NCI-H2227 treated with DMSO at 0.1 percent for 48 hours (cell line): ENCODE measurements at regions not wholly inside any gene's neighbourhood (a gene's known extent, or its start where the extent isn't known, plus 50 kb on each side); places are given as distances from the start of the nearest gene placed in this dataset.
"Not testable (repeated sequence)": the region's sequence is repeated elsewhere in the genome, so short reads cannot be mapped to it uniquely, and the experiment has no call there.

Experiments
- DNase-seq: peaks from one replicate; lab custom pipeline; 2025; lab: John Stamatoyannopoulos, UW

DNA sequence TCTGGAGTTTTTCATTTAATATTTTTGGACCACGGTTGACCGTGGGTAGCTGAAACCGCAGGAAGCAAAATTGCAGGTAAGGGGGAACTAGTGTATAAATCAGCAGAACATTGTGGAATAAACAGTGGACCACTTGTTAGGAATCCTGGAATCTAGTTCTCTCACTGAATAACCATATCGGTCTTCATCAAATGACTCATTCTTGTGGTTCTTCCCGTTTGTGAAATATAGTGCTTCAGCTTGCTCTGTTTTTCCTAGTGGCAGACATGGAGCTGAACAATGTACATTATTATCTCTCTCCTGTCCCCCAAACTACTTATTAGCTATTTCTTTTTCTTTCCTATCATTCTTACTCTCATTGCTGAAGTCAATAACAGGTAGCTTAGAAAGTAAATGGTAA is 61.9 kb downstream of the HSPA13 start:
- DNase-seq, result no peak

DNA sequence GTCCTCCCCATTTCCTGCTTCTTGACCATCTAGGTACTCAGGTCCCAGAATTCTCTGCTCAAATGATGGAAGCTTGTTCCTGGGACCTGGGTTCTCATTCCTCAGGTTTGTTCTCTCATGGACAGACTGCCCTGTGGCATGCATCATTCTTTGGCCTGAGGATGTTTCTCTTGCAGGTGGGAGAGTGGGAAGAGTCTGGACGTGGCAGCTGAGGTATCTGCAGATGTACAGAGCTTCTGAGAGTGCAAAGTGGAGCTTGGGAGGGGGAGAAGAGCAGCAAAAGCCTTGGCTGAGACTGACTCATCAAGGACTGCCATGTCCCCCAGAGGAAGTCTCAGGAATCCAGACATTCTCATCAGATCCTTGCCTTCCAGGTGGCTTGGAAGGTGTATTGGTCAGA is 63.1 kb downstream of the HSPA13 start:
- no peak for DNase-seq

DNA sequence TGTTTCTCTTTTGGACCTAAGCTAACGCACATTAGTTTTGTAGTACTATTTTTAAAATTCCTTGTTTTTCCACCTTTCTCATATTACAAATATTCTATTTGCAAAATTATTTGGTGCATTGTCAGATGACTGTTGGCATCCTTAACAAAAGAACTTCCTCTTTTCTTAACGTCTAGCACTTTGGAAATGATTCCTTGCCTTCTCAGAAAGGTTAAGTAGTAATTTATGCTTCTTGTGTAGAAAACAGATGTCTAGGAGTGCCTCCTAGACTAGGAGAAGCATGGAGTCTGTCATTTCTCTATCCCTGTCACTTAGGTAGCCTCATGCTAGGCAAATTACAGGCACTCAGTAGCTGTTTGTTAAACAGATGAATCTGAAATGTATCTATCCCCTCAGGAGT is 64.4 kb downstream of the HSPA13 start:
- no peak for DNase-seq

DNA sequence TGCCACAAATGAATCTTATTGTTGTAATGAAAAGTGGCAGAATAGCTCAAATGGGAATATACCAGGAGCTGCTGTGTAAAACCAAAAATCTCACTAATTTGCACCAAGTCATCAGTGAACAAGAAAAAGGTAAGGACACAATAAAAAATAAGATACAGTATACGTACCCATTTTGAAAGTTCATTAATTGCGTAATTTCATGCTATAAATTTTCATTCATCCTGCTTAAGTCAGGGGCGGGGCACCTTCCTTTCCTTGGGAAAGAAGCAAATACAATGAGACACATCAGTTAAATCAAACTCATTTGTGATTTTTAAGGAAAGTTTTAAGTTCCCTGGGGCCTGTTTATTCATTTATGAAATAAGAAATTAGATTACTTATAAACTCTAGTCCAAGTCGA is 65.4 kb downstream of the HSPA13 start:
- no peak for DNase-seq

DNA sequence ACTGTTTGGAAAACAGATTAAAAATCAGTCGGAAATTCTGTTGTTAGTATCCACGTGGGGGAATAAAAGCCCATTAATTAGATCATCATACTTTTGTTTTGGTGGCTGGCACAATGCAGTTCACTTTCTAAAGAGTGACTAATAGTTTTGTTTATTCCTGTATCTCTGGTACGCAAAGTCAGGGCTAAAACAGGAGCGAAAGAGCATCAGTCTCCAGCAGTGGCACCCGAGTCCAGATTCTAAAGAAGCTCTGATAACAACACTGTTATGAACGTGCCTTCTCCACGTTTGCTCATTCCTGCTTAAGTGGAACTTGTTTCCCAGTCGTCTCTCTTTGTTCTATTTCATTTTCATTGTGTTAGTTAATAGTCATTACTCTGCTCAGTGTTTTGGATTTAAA is 69.6 kb downstream of the HSPA13 start:
- no peak for DNase-seq

DNA sequence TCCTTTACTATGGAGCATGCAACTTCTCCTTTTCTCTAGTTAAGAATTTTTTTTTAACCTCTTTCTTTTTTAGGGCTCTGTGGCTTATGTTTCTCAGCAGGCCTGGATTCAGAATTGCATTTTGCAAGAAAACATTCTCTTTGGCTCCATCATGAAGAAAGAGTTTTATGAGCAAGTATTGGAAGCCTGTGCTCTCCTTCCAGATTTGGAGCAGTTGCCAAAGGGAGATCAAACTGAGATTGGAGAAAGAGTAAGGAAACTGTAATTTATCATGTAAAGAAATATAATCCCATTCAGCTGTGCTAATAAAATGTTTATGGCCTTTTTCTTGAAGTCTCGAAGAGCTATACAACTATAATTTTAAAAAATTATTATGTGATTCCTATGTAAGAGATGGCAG is 70.1 kb downstream of the HSPA13 start:
- DNase-seq, result no peak

DNA sequence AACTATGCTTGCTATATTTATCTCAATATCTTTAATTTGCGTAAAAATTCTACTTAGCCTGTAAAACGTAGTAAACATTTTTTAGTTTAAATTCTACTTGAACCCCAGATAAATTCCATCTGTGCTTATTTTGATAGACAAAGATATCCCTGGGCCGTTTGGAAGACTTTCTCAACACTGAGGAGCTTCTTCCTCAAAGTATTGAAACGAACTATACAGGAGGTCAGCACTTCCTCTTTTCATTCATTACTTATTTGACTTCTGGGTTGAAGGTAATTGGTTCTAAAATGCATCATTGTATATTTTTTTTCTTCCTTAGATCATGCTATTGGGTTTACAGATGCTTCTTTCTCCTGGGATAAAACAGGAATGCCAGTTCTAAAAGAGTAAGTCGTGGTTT is 74.7 kb downstream of the HSPA13 start:
- DNase-seq, result no peak

DNA sequence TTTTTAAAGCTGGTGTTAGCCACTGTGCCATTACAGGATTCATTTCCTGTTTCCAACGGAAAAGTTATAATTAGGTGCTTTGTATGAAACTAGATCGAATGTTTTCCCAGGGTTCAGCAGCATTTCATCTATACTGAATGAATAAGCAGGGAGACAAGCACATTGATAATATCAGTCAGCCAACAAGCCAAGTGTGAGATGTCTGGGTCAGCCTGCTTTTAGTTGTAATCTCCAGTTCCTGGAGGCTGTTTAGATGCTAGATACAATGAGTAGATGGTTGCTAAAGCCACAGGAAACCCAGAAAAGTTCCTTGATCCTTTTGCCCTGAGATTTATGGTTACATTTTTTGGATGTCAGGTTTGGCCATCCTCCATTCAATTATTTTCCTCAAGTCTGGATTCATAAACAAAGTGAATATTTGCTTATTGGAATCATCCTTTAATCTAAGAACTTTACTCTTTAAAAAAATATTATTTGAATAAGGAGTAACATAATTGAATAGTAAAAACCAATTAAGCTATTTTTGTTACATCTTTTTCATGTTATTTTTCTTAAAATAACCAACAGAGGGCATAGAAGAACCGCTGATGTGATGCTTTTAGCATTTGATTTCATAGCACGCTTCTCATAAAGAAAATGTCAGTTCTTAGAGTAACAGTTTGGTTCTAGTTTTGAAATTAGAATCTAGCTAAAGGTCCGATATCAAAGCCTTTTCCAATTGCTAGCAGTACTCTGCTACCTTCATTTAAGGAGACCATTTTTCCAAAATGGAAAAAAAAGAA is 76.6 kb downstream of the HSPA13 start:
- peak; percentile 0 for DNase-seq

DNA sequence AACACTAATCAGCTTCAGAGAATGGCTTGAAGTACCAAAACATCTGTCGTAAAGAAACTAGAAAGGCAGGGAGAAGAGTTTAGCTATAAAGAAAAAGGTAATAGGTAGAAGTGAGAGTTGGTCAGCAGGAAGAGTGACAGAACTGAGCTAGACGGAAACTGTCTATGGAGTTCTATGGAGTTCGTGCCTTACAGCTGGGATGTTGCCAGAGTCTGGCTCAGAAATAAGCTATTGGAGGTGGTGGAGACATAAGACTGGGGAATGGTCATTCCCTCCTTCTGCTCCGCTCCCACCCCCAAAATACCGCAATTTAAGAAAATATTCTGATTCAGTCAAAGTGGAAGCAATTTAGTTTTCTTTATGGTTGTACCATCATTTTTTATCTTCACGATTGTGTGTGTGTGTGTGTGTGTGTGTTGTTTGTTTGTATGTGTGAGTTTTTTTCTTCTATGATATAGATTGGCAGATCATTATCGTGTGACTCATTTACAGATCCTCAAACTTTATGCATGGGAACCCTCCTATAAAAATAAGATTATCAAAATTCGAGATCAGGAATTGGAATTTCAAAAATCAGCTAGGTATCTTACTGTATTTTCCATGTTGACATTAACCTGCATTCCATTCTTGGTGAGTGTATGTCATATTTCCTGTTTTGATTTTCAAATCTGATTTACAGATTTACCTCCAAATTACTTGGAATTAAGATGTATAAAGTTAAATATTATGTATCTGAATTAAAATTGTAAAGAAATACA is 79.0 kb downstream of the HSPA13 start:
- DNase-seq, result no peak

DNA sequence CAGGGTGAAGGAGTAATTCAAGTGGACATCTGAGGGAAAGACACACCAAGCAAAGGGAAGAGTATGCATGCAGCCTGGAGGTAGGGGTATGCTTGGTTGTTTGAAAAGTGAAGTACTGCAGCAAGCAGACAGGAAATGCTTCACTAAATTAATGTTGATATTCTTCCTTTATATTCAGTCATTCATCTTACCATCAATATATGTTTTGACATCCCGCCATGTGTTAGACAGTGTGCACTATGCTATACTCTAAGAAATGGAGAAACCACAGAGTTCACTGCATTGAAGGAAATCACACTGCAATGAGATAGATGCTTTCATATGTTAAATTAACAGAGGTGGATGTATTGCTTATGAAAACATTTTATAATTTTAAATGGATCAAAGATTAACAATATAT is 82.9 kb downstream of the HSPA13 start:
- DNase-seq, result no peak

DNA sequence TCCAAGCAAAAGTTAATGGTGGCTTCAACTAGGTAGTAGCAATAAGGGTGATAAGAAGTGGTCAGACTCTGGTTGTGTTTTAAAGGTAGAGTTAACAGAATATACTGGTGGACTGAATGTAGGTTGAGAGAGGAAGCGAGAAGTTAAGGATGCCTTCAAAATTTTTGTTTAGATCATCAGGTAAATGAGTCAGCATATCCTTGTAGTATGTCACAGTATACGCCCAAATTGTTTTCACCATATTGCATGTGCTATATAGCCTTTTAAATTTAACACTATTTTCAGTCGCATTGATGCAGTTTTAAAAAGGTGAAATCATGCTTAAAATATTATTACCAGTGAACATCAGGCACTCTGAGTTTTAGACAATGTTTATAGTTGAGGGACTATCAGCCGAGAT is 74.6 kb downstream of the RBM11 start:
- DNase-seq, result no peak

DNA sequence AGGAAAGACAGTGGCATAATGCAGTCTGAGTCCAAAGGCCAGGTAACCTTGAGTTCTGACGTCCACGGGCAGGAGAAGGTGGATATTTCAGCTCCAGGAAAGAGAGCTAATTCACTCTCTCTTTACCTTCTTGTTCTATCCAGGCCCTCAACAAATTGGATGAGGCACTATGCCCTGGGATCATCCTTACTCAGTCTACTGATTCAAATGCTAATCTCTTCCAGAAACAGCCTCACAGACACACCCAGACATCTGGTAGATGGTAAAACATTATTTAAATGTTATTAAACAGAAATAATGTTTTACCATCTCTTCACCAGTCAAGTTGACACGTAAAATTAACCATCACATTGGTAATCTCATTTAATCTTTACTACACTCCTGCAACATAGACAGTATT is 73.0 kb downstream of the RBM11 start:
- DNase-seq, result no peak

DNA sequence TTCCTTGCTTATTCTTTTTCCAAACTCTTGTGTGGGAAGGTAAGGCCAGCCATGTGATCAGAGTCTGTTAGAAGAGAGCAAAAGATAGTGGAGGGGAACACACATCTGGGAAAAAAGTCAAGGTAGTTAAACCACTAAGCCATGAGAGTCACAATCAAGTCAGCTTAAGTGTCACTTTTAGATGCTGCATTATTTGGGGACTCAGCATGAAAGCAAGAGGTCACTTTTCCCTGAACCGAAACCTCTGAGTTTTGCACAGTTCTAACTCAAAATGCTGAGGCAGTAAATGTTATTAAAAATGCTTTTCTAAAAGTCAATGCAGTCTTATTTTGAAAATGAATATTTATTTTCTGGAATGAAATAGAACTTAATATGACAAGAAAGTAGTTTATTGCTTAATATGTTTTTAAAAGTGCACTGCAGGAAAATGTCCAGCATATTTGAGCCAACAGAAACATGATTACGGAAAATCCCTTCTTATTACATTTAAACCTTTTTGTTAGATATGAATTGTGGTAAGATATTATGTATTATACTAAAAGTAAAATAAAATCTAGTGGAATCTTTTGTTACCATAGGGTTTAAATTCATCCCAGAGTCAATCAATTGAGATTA is 69.3 kb downstream of the RBM11 start:
- DNase-seq, result no peak

DNA sequence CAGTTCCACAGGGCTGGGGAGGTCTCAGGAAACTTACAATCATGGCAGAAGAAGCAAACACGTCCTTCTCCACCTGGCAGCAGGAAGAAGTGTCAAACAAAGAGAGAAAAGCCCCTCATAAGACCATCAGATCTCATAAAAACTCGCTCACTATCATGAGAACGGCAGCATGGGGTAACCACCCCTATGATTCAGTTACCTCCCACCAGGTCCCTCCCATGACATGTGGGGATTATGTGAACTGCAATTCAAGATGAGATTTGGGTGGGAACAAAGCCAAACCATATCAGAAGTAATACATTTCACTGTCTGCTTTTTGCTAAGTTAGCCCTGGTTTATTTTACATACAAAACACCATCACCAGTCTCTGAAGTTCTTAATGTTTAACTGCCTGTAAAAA is 68.5 kb downstream of the RBM11 start:
- DNase-seq, result no peak

DNA sequence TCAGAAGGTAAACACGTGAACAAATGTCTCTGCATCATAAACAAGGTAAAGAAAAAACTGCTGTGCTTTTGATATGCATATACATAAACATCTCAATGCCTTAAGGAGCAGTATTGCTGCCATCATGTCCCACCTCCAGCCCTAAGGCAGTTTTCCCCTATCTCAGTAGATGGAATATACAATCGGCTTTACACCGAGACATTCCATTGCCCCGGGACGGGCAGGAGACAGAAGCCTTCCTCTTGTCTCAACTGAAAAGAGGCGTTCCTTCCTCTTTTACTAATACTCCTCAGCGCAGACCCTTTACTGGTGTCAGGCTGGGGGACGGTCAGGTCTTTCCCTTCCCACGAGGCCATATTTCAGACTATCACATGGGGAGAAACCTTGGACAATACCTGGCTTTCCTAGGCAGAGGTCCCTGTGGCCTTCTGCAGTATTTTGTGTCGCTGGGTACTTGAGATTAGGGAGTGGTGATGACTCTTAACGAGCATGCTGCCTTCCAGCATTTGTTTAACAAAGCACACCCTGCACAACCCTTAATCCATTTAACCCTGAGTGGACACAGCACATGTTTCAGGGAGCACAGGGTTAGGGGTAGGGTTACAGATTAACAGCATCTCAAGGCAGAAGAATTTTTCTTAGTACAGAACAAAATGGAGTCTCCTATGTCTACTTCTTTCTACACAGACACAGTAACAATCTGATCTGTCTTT is 65.4 kb downstream of the RBM11 start:
- DNase-seq, result not testable (repeated sequence)
